Loucy (cell line): ENCODE measurements at regions not wholly inside any gene's neighbourhood (a gene's known extent, or its start where the extent isn't known, plus 50 kb on each side); places are given as distances from the start of the nearest gene placed in this dataset.

ENCODE experiments used
- H2AFZ ChIP-seq: fragments of 200-600 bp; sonication (generic); 2 replicates; pipeline ENCODE4 v1.6.0; 2016; ENCODE audit warnings: antibody characterized with exemption, mild to moderate bottlenecking, low read length, moderate library complexity
- H3F3A ChIP-seq: fragments of 200-600 bp; 2 replicates; pipeline ENCODE4 v1.6.0; 2016; ENCODE audit warnings: antibody characterized with exemption, low read depth, mild to moderate bottlenecking
- H3K27me3 ChIP-seq: fragments of 200-600 bp; sonication (generic); 2 replicates; pipeline ENCODE4 v1.6.1; 2014; ENCODE audit warnings: low read length, mild to moderate bottlenecking; ENCODE audit not compliant: insufficient read depth, poor library complexity, severe bottlenecking
- H3K36me3 ChIP-seq: fragments of 200-600 bp; sonication (generic); 2 replicates; pipeline ENCODE4 v1.6.1; 2016; ENCODE audit warnings: low read length; ENCODE audit not compliant: insufficient read depth
- H3K4me1 ChIP-seq: fragments of 200-600 bp; sonication (generic); 2 replicates; pipeline ENCODE4 v1.5.1; 2014; ENCODE audit warnings: low read length, mild to moderate bottlenecking; ENCODE audit not compliant: insufficient read depth, poor library complexity, severe bottlenecking
- H3K4me2 ChIP-seq: fragments of 200-600 bp; sonication (generic); 2 replicates; pipeline ENCODE4 v1.6.0; 2014; ENCODE audit warnings: antibody characterized with exemption, low read length, low read depth, mild to moderate bottlenecking; ENCODE audit not compliant: poor library complexity, severe bottlenecking
- H3K4me3 ChIP-seq: fragments of 200-600 bp; sonication (generic); 2 replicates; pipeline ENCODE4 v1.5.1; 2014; ENCODE audit warnings: low read length, mild to moderate bottlenecking, mixed read lengths; ENCODE audit not compliant: poor library complexity, severe bottlenecking
- H3K79me2 ChIP-seq: fragments of 200-600 bp; sonication (generic); 2 replicates; pipeline ENCODE4 v1.6.1; 2014; ENCODE audit warnings: low read length; ENCODE audit not compliant: insufficient read depth
- H3K9ac ChIP-seq: fragments of 200-600 bp; sonication (generic); 2 replicates; pipeline ENCODE4 v1.6.0; 2014; ENCODE audit warnings: mild to moderate bottlenecking, low read depth, low read length, moderate library complexity; ENCODE audit not compliant: poor library complexity, severe bottlenecking
- H3K9me2 ChIP-seq: fragments of 200-600 bp; sonication (generic); replicated peaks from 2 replicates; pipeline ENCODE4 v1.6.1; 2016; ENCODE audit warnings: low read depth, low read length, mixed read lengths
- H3K9me3 ChIP-seq: fragments of 200-600 bp; sonication (generic); 2 replicates; pipeline ENCODE4 v1.6.1; 2014; ENCODE audit warnings: mild to moderate bottlenecking, antibody characterized with exemption, low read length, low read depth; ENCODE audit not compliant: insufficient read depth
- H4K20me1 ChIP-seq: fragments of 200-600 bp; sonication (generic); 2 replicates; pipeline ENCODE4 v1.6.0; 2014; ENCODE audit warnings: antibody characterized with exemption, low read length, mild to moderate bottlenecking; ENCODE audit not compliant: insufficient read depth, poor library complexity, severe bottlenecking
- EZH2phosphoT487 ChIP-seq: fragments of 200-600 bp; IDR thresholded peaks from 2 replicates; pipeline ENCODE4 v1.6.1; 2018; ENCODE audit warnings: antibody characterized with exemption, mild to moderate bottlenecking, moderate library complexity, borderline replicate concordance
- TF ChIP-seq, protein P1 (sequence below): fragments of 200-600 bp; sonication (generic); conservative IDR thresholded peaks from 2 replicates; pipeline ENCODE4 v1.5.1; 2014; ENCODE audit warnings: mild to moderate bottlenecking, antibody characterized with exemption, low read length

- TF ChIP-seq EZH2phosphoT487: no peak
- TF ChIP-seq, protein P1, sequence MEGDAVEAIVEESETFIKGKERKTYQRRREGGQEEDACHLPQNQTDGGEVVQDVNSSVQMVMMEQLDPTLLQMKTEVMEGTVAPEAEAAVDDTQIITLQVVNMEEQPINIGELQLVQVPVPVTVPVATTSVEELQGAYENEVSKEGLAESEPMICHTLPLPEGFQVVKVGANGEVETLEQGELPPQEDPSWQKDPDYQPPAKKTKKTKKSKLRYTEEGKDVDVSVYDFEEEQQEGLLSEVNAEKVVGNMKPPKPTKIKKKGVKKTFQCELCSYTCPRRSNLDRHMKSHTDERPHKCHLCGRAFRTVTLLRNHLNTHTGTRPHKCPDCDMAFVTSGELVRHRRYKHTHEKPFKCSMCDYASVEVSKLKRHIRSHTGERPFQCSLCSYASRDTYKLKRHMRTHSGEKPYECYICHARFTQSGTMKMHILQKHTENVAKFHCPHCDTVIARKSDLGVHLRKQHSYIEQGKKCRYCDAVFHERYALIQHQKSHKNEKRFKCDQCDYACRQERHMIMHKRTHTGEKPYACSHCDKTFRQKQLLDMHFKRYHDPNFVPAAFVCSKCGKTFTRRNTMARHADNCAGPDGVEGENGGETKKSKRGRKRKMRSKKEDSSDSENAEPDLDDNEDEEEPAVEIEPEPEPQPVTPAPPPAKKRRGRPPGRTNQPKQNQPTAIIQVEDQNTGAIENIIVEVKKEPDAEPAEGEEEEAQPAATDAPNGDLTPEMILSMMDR: no peak
- no peaks in the 10 kb centered on the region for H3K79me2 ChIP-seq
- H2AFZ ChIP-seq: no peak overlapping the region
These were observed 623.0 kb upstream of the CHORDC1 start for GRCh38 chr11:90845799-90846198.

DNA sequence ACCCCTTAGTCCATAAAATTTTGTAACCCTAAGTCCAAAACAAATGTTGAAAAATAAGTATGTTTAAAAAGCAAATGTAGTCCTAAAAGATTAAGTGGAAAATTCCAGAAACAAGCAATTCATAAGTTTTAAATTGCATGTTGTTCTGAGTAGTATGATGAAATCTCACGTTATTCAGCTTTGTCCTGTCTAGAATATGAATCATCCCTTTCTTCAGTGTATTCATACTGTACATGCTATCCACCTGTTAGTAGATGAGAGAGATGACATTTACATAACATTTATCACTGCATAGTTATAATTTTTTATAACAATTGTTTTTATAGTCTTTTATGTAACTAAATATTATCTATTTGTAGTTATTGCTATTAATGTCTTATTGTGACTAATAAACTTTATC lies 622.3 kb upstream of the CHORDC1 start:
- no peaks in the 10 kb centered on the region for H3K79me2 ChIP-seq
- H3K4me3 ChIP-seq: no peak overlapping the region
- no peaks in the 10 kb centered on the region for H4K20me1 ChIP-seq
- H3K9me3 ChIP-seq: no peaks in the 10 kb centered on the region
- H3K9me2 ChIP-seq: no peaks in the 10 kb centered on the region
- no peaks in the 10 kb centered on the region for H3K4me1 ChIP-seq
- no peak overlapping the region for H3K9ac ChIP-seq
- no peak overlapping the region for H3K4me2 ChIP-seq
- H3F3A ChIP-seq: no peaks in the 10 kb centered on the region
- no peak overlapping the region for H2AFZ ChIP-seq
- TF ChIP-seq, protein P1: no peak
- no peak for TF ChIP-seq EZH2phosphoT487
- H3K27me3 ChIP-seq: no peaks in the 10 kb centered on the region
- H3K36me3 ChIP-seq: no peaks in the 10 kb centered on the region

More at GRCh38 chr11:90845799-90846198, 623.0 kb upstream of the CHORDC1 start:
- H3F3A ChIP-seq: no peaks in the 10 kb centered on the region
- H3K36me3 ChIP-seq: no peaks in the 10 kb centered on the region
- H3K9me3 ChIP-seq: no peaks in the 10 kb centered on the region
- H3K9ac ChIP-seq: no peak overlapping the region
- no peaks in the 10 kb centered on the region for H3K9me2 ChIP-seq
- no peak overlapping the region for H3K4me3 ChIP-seq
- H4K20me1 ChIP-seq: no peaks in the 10 kb centered on the region
- H3K4me2 ChIP-seq: no peak overlapping the region
- no peaks in the 10 kb centered on the region for H3K27me3 ChIP-seq
- no peaks in the 10 kb centered on the region for H3K4me1 ChIP-seq

- no peaks in the 10 kb centered on the region for H3K9me2 ChIP-seq
These were observed 621.2 kb upstream of the CHORDC1 start for GRCh38 chr11:90844041-90844440.

More at GRCh38 chr11:90844041-90844440, 621.2 kb upstream of the CHORDC1 start:
- Histone ChIP-seq H3K4me2 (no peak overlapping the region), H4K20me1 (no peaks in the 10 kb centered on the region), H3F3A (no peaks in the 10 kb centered on the region), H3K27me3 (no peaks in the 10 kb centered on the region), H3K4me1 (no peaks in the 10 kb centered on the region), H3K9ac (no peak overlapping the region), H2AFZ (no peak overlapping the region), H3K36me3 (no peaks in the 10 kb centered on the region), H3K79me2 (no peaks in the 10 kb centered on the region), H3K4me3 (no peak overlapping the region), H3K9me3 (no peaks in the 10 kb centered on the region)
- TF ChIP-seq, protein P1: no peak
- TF ChIP-seq EZH2phosphoT487: no peak
